Parathyroid adenoma (tissue), 2 donors: ENCODE measurements at regions not wholly inside any gene's neighbourhood (a gene's known extent, or its start where the extent isn't known, plus 50 kb on each side); places are given as distances from the start of the nearest gene placed in this dataset.

Source experiments
- H2AFZ ChIP-seq: fragments of 300-600 bp; sonication (generic); one replicate; pipeline ENCODE4 v1.7.0; 2017; ENCODE audit warnings: antibody characterized with exemption, mild to moderate bottlenecking
- H3K27ac ChIP-seq: fragments of 300-600 bp; sonication (generic); one replicate; pipeline ENCODE4 v1.7.0; 2017
- H3K27me3 ChIP-seq: fragments of 300-600 bp; sonication (generic); one replicate; pipeline ENCODE4 v1.7.0; 2017; ENCODE audit warnings: low read length; ENCODE audit not compliant: control insufficient read depth, insufficient read depth
- H3K36me3 ChIP-seq: fragments of 300-600 bp; sonication (generic); one replicate; pipeline ENCODE4 v1.7.0; 2017; ENCODE audit warnings: low read length; ENCODE audit not compliant: control insufficient read depth, insufficient read depth
- H3K4me1 ChIP-seq: fragments of 300-600 bp; sonication (generic); one replicate; pipeline ENCODE4 v1.7.0; 2017; ENCODE audit warnings: control low read depth
- H3K4me2 ChIP-seq: fragments of 300-600 bp; sonication (generic); one replicate; pipeline ENCODE4 v1.7.0; 2017; ENCODE audit warnings: low read length
- H3K4me3 ChIP-seq: fragments of 300-600 bp; sonication (generic); one replicate; pipeline ENCODE4 v1.7.0; 2017; ENCODE audit warnings: low read depth, low read length
- H3K79me2 ChIP-seq: fragments of 300-600 bp; sonication (generic); one replicate; pipeline ENCODE4 v1.7.0; 2017; ENCODE audit warnings: control low read depth
- H3K9ac ChIP-seq: fragments of 300-600 bp; sonication (generic); one replicate; pipeline ENCODE4 v1.7.0; 2017; ENCODE audit warnings: mild to moderate bottlenecking
- H3K9me3 ChIP-seq: fragments of 300-600 bp; sonication (generic); one replicate; pipeline ENCODE4 v1.7.0; 2017; ENCODE audit warnings: low read length; ENCODE audit not compliant: control insufficient read depth
- TF ChIP-seq, protein P1 (sequence below): fragments of 300-600 bp; sonication (generic); IDR thresholded peaks from one replicate; pipeline ENCODE4 v1.7.0; 2017; ENCODE audit warnings: antibody characterized with exemption, mild to moderate bottlenecking
- donor health status: primary hyperparathyroidism.

DNA sequence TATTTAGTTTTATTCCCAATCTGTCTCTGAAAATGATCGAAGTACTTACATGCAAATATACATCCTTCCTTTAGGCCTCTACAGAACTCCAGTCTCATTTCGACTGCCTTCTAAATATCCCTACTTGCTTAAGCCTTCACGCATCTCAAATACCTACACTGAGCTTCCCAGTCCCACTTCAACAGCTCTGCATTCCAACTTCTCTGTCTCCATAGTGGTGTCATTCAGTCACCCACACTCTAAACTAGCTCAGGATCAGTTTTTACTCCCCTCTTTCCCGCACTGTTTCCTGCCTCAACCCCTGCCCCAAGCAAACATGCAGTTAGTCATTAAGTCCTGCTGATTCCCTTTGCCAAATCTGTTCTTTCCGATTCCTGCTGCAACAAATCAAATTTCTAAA lies 91.8 kb upstream of the PREP start:
- TF ChIP-seq, protein P1, sequence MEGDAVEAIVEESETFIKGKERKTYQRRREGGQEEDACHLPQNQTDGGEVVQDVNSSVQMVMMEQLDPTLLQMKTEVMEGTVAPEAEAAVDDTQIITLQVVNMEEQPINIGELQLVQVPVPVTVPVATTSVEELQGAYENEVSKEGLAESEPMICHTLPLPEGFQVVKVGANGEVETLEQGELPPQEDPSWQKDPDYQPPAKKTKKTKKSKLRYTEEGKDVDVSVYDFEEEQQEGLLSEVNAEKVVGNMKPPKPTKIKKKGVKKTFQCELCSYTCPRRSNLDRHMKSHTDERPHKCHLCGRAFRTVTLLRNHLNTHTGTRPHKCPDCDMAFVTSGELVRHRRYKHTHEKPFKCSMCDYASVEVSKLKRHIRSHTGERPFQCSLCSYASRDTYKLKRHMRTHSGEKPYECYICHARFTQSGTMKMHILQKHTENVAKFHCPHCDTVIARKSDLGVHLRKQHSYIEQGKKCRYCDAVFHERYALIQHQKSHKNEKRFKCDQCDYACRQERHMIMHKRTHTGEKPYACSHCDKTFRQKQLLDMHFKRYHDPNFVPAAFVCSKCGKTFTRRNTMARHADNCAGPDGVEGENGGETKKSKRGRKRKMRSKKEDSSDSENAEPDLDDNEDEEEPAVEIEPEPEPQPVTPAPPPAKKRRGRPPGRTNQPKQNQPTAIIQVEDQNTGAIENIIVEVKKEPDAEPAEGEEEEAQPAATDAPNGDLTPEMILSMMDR: no peak
- no peak overlapping the region for H3K27ac ChIP-seq

DNA sequence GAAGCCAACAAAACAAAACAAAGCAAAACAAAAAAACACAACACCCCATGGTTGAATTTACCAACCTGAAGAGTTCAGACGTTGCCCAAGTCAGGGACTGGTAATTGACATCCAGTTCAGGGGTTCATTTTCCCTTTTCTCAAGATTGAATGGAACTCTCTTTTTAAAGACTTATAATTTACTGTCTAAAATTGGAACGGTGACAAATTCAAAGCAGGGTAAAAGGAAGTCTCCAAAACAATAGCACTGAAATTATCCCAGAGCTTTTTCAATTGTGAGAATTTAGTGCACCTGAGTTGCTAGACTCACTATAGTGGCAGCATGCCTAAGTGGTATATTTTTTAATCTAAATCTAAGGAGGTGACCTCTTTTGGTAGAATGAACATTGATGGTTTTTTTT lies 90.9 kb upstream of the PREP start:
- H3K27me3 ChIP-seq: no peaks in the 10 kb centered on the region
- H3K4me2 ChIP-seq: no peak overlapping the region
- no peaks in the 10 kb centered on the region for H3K36me3 ChIP-seq
- H3K9ac ChIP-seq: no peak overlapping the region
- no peak overlapping the region for H2AFZ ChIP-seq
- TF ChIP-seq, protein P1: no peak
- no peak overlapping the region for H3K27ac ChIP-seq
- H3K4me1 ChIP-seq: no peaks in the 10 kb centered on the region
- H3K4me3 ChIP-seq: no peak overlapping the region
- no peaks in the 10 kb centered on the region for H3K79me2 ChIP-seq
- H3K9me3 ChIP-seq: no peaks in the 10 kb centered on the region

More for the DNA sequence above, 91.8 kb upstream of the PREP start:
- no peaks in the 10 kb centered on the region for H3K36me3 ChIP-seq
- no peaks in the 10 kb centered on the region for H3K79me2 ChIP-seq
- no peak overlapping the region for H3K4me3 ChIP-seq
- no peak overlapping the region for H2AFZ ChIP-seq
- H3K4me1 ChIP-seq: no peaks in the 10 kb centered on the region
- H3K4me2 ChIP-seq: no peak overlapping the region
- H3K9ac ChIP-seq: no peak overlapping the region
- no peaks in the 10 kb centered on the region for H3K9me3 ChIP-seq
- H3K27me3 ChIP-seq: no peaks in the 10 kb centered on the region

DNA sequence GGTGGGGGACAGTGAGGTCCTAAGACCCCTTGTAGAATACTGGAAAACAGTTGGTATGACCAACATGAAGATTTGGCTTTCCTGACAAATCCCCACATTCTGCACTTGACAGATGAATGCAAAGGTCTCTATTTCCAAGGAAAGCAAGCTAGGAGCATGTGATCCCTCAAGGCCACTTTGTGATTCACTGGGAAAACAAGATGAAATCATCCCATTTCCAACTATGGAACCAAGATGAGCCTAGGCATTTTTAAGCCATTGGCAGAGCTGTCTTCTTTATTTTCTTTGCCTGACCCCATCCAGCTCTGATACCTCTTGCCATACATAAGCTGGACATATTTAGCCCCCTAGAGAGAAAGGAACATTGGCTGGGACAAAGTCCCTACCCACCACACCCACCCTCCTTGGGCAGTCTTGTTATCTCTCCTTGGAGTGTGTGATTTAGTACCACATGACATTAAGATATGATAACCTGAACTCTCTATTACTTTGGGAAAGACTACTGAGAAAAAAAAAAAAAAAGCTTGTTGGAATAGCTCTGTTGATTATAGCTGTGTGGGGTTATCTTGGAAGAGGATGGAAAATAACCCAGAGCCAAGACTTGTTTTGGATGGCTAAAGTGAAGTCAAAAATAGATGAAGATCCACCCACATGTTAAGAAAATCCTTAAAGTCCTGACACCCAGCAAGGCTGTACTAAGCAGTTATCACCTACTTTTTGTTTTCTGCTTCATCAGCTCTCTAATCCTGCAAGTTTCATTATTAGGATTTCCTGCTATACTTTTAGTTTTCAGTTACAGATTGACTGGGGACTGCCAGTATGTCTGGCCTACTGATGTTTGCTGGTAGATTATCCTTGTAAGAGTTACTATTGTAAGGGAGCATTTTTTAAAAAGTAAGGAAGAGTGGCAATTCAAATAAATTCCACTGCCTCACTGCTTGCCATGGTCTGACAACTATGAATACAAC lies 90.1 kb upstream of the PREP start:
- Histone ChIP-seq H3K36me3 (no peaks in the 10 kb centered on the region), H3K27ac (peak overlapping the region; percentile 2), H3K27me3 (no peaks in the 10 kb centered on the region), H3K79me2 (no peaks in the 10 kb centered on the region), H3K9me3 (no peaks in the 10 kb centered on the region), H3K4me3 (no peak overlapping the region), H3K4me2 (no peak overlapping the region), H3K9ac (no peak overlapping the region), H3K4me1 (no peaks in the 10 kb centered on the region), H2AFZ (no peak overlapping the region)
- TF ChIP-seq, protein P1: no peak

DNA sequence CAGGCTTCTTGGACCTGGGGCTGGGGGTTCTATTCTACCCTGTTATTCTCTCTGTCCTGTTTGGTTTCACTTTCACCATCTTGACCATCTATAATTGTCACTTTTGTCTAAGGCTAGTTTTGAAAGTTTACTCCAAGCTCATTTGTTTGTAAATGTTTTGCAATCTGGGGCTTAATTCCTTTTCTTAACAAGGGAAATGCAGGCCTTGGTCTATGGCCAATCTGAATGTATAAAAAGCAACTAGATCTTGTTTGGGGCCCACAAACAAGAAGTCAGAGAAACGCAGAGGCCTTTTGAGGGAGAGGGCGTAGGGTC lies 86.3 kb upstream of the PREP start:
- H2AFZ ChIP-seq: peak overlapping the region; percentile 39

More for the DNA sequence above, 86.3 kb upstream of the PREP start:
- no peaks in the 10 kb centered on the region for H3K27me3 ChIP-seq
- H3K4me2 ChIP-seq: no peak overlapping the region
- H3K36me3 ChIP-seq: no peaks in the 10 kb centered on the region
- no peaks in the 10 kb centered on the region for H3K4me1 ChIP-seq
- no peaks in the 10 kb centered on the region for H3K79me2 ChIP-seq
- TF ChIP-seq, protein P1: no peak
- H3K9me3 ChIP-seq: no peaks in the 10 kb centered on the region
- peak overlapping the region; percentile 53 for H3K27ac ChIP-seq
- no peak overlapping the region for H3K4me3 ChIP-seq
- H3K9ac ChIP-seq: no peak overlapping the region
